Right lobe of liver (tissue), 6 donors: ENCODE measurements at regions not wholly inside any gene's neighbourhood (a gene's known extent, or its start where the extent isn't known, plus 50 kb on each side); places are given as distances from the start of the nearest gene placed in this dataset.

Source experiments
- ATAC-seq, 4 donors: fragments of 200-7000 bp; cut with Tn5 transposase; one replicate each; pipeline ENCODE4 v1.9.1; 2020; ENCODE audit warnings: mild to moderate bottlenecking in 4 of 4, moderate library complexity in 4 of 4
- DNase-seq, 3 donors: peaks; one replicate each; pipeline ENCODE4 v3.0.0-alpha.2; 2020
- H3K27ac ChIP-seq, 3 donors: fragments of 200-600 bp; one replicate each; pipeline ENCODE4 v1.8.0; 2022
- H3K27me3 ChIP-seq, 2 donors: fragments of 200-600 bp; one replicate each; pipeline ENCODE4 v1.8.0; 2022
- H3K36me3 ChIP-seq, 4 donors: fragments of 200-600 bp; sonication (generic) in 1 of 4; one replicate each; pipeline versions ENCODE4 v1.5.1 to v1.8.0; 2017 to 2022; ENCODE audit warnings: control low read depth in 1 of 4
- H3K4me1 ChIP-seq, 4 donors: fragments of 200-600 bp; sonication (generic) in 1 of 4; one replicate each; pipeline versions ENCODE4 v1.5.1 to v1.8.0; 2017 to 2022; ENCODE audit warnings: control low read depth in 1 of 4
- H3K4me3 ChIP-seq, 3 donors: fragments of 200-600 bp; one replicate each; pipeline ENCODE4 v1.8.0; 2022
- H3K9me3 ChIP-seq, 4 donors: fragments of 200-600 bp; sonication (generic) in 1 of 4; one replicate each; pipeline versions ENCODE4 v1.5.1 to v1.8.0; 2017 to 2022; ENCODE audit warnings: control low read depth in 1 of 4
- POLR2A ChIP-seq: fragments of 450-650 bp; IDR thresholded peaks from one replicate; pipeline ENCODE4 v1.6.1; 2017; ENCODE audit warnings: antibody characterized with exemption, mild to moderate bottlenecking
- WGBS: methylation state at CpG from one replicate; pipeline ENCODE4 v1.1.6; 2018; ENCODE audit warnings: low coverage, low lambda C conversion rate; ENCODE audit not compliant: insufficient coverage; ENCODE audit errors: missing lambda C conversion rate; 5-methylcytosine and 5-hydroxymethylcytosine counted together
- intact Hi-C, 2 donors: fragments of 100-400 bp; cut with DNase I; formaldehyde crosslinking; loops; one replicate each; pipeline versions ENCODE4 v1.11.2 to v1.14.1; 2022
- TF ChIP-seq, protein P1 (sequence below), 4 donors: fragments of 200-600 bp in 3 of 4; fragments of 450-650 bp in 1 of 4; IDR thresholded peaks; one replicate each; pipeline versions ENCODE4 v1.5.1 to v1.8.0; 2016 to 2022; ENCODE audit warnings: antibody characterized with exemption in 4 of 4, mild to moderate bottlenecking in 2 of 4
- donor health status: DM: no; HTN: yes; CAD: no.
- donor health status: DM: no; HTN: no; CAD: no.
- donor health status: DM: no; HTN: no; CAD: no.
- donor health status: DM: no; HTN: yes; CAD: no.
- donor health status: DM: no; HTN: yes; CAD: no.

- H3K27me3 ChIP-seq, result no peaks in the 10 kb centered on the region
- no peak for DNase-seq
These were observed 168.2 kb upstream of the TNRC6C start for GRCh38 chr17:77790143-77790829.

DNA sequence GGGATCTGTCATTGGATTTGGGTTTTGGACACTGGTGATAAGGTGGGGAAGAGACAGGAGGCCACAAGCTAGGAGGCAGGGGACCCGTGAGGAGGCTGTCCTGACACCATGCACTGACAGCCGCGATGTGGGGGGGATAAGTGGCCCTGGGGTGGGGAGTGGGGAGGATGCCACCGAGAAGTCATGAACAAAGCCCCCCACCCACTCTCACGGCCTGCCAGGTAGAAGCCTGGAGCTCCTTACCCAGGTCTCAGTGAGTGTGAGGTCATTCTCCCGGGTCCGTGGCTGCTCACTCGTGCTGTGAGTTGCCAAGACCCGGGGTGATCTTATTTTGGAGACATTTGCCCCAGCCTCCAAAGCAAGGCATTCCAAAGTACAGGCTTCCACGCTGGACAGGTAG lies 165.9 kb upstream of the TNRC6C start:
- H3K4me3 ChIP-seq, result no peak overlapping the region
- no peaks in the 10 kb centered on the region for H3K9me3 ChIP-seq
- H3K27me3 ChIP-seq, result no peaks in the 10 kb centered on the region
- no peak overlapping the region for H3K27ac ChIP-seq
- intact Hi-C loops, result no loop called here
- no peak for ATAC-seq
- TF ChIP-seq POLR2A, result no peak
- TF ChIP-seq, protein P1, sequence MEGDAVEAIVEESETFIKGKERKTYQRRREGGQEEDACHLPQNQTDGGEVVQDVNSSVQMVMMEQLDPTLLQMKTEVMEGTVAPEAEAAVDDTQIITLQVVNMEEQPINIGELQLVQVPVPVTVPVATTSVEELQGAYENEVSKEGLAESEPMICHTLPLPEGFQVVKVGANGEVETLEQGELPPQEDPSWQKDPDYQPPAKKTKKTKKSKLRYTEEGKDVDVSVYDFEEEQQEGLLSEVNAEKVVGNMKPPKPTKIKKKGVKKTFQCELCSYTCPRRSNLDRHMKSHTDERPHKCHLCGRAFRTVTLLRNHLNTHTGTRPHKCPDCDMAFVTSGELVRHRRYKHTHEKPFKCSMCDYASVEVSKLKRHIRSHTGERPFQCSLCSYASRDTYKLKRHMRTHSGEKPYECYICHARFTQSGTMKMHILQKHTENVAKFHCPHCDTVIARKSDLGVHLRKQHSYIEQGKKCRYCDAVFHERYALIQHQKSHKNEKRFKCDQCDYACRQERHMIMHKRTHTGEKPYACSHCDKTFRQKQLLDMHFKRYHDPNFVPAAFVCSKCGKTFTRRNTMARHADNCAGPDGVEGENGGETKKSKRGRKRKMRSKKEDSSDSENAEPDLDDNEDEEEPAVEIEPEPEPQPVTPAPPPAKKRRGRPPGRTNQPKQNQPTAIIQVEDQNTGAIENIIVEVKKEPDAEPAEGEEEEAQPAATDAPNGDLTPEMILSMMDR (IDR thresholded peaks at IDR 0.05), result no peak
- no peak for DNase-seq
- no peaks in the 10 kb centered on the region for H3K4me1 ChIP-seq
- WGBS, result 70% methylated on average over 3 of the region's 10 CpGs
- no peaks in the 10 kb centered on the region for H3K36me3 ChIP-seq

More at GRCh38 chr17:77790143-77790829, 168.2 kb upstream of the TNRC6C start:
- intact Hi-C loops, result no loop called here
- 32% methylated on average over 8 of the region's 9 CpGs for WGBS
- Histone ChIP-seq H3K36me3 (no peaks in the 10 kb centered on the region), H3K4me1 (no peaks in the 10 kb centered on the region), H3K27ac (no peak overlapping the region), H3K9me3 (no peaks in the 10 kb centered on the region), H3K4me3 (no peak overlapping the region)
- TF ChIP-seq POLR2A, result no peak
- TF ChIP-seq, protein P1 (IDR thresholded peaks at IDR 0.05), result no peak
- no peak for ATAC-seq

GRCh38 chr17:77793146-77793970 lies 165.1 kb upstream of the TNRC6C start:
- DNase-seq (peak in 1 of 3 donors; percentile 8), ATAC-seq (no peak)
- H3K27ac ChIP-seq, result no peak overlapping the region
- no peaks in the 10 kb centered on the region for H3K36me3 ChIP-seq
- H3K27me3 ChIP-seq, result no peaks in the 10 kb centered on the region
- WGBS, result 31% methylated on average over 11 of the region's 40 CpGs
- H3K4me3 ChIP-seq, result no peak overlapping the region
- intact Hi-C loops, result no loop called here
- H3K9me3 ChIP-seq, result no peaks in the 10 kb centered on the region
- TF ChIP-seq, protein P1 (IDR thresholded peaks at IDR 0.05), result no peak
- H3K4me1 ChIP-seq, result no peaks in the 10 kb centered on the region

DNA sequence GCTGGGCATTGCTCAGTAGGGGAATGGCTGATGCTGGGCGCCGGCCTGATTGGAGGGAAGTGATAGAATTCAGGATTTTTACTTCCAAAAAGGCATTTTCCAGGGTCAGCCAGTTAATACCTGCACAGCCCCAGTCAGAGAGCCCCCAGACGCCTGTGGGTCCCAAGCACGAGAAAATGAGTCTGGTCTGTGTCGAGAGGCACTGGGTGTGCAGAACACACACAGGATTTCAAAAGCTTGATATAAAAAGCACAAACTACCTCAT lies 164.6 kb upstream of the TNRC6C start:
- Histone ChIP-seq H3K4me1 (no peaks in the 10 kb centered on the region), H3K27me3 (no peaks in the 10 kb centered on the region), H3K27ac (no peak overlapping the region), H3K36me3 (no peaks in the 10 kb centered on the region), H3K4me3 (no peak overlapping the region), H3K9me3 (no peaks in the 10 kb centered on the region)
- WGBS, result 49% methylated on average over 3 of the region's 5 CpGs
- intact Hi-C loops, result no loop called here
- no peak for TF ChIP-seq POLR2A
- TF ChIP-seq, protein P1 (IDR thresholded peaks at IDR 0.05), result no peak
- no peak for DNase-seq
- ATAC-seq, result no peak
